AG20443 (cell line): ENCODE measurements at regions not wholly inside any gene's neighbourhood (a gene's known extent, or its start where the extent isn't known, plus 50 kb on each side); places are given as distances from the start of the nearest gene placed in this dataset.

Source experiments
- DNase-seq: peaks from one replicate; pipeline ENCODE4 v3.0.0; 2012; ENCODE audit warnings: low spot score, mixed read lengths

DNA sequence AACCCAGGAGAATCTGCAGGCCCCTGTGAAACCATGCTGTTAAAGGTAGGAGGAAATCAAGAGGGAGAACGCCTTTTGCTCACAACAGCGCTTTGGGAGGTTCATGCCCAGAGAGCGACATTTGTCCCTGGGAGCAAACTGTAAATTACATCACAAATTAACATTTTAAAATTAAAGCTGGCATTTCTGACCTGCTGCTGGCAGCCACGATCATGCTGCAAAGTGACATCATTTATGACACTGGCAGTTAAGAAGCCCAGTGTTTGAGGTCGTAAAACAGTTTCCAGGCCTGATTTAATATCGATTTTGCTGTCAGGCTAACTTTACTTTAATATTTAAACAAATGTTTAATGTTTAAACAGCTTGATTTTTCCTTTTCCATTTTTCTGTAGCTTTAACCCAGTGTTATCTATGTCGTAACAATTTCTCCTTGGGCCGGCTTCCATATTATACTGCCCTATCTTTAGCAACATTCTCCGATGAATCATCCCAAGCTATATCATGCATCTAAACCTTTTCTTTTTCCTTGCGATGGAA lies 86.5 kb upstream of the NPVF start:
- no peak for DNase-seq

DNA sequence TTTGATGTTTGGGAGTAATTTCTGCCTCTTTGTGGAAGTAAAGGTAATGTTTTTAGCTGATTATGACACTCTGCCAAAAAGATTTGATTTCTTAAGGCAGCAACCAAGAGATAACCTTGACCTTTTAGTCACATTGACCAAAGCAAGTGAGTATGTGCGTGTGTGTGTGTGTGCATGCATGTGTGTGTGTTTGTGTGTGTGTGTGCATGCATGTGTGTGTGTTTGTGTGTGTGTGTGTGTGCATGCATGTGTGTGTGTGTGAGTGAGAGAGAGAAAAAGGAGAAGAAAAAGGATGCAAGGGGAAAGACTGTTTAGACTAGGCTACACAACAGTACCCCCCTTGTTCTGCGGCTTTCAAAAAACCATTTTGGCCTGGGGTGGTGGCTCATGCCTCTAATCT lies 88.1 kb upstream of the NPVF start:
- DNase-seq = no peak

DNA sequence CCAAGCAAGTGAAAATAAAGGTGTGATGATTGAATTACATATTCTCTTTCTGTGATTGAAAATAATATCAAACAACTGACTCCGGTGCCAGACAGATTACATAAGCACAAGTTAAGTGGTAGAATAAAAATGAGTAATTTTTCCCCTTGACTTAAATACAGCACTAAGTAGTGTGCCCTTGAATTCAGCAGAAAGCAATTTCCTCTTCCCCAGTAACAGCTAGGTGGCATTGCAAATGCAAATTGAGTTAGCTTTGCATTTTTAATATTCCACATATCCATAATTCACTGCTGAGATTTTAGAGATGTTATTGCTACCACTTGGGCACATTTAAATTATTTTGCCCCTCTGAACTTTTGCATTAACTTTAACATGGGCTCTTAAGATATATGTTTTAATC lies 89.8 kb upstream of the NPVF start:
- DNase-seq = no peak

DNA sequence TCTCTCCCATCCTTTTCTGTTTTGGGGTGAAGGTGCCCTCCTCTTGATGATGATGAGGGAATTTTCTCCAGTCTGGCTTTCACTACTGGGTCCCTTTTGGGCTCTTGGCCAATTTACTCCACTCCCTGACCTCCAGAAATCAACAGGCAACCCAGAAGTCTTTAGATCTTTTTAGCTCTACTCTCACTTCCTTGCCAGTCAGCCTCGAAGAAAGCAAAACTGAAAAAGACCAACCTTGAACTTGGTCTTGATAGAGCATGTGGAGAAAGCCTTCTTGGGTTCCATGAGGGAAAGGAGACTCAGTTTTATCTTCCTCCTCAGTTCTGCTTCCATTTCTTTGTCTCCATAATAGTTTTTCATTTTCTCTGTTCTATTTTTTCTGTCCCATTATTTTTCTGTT lies 91.4 kb upstream of the NPVF start:
- no peak for DNase-seq

GRCh38 chr7:25320791-25321190 lies 92.5 kb upstream of the NPVF start:
- no peak for DNase-seq

- no peak for DNase-seq
Observed at GRCh38 chr7:25321424-25321823, 93.1 kb upstream of the NPVF start.

GRCh38 chr7:25322473-25322872 lies 94.2 kb upstream of the NPVF start:
- DNase-seq = no peak

DNA sequence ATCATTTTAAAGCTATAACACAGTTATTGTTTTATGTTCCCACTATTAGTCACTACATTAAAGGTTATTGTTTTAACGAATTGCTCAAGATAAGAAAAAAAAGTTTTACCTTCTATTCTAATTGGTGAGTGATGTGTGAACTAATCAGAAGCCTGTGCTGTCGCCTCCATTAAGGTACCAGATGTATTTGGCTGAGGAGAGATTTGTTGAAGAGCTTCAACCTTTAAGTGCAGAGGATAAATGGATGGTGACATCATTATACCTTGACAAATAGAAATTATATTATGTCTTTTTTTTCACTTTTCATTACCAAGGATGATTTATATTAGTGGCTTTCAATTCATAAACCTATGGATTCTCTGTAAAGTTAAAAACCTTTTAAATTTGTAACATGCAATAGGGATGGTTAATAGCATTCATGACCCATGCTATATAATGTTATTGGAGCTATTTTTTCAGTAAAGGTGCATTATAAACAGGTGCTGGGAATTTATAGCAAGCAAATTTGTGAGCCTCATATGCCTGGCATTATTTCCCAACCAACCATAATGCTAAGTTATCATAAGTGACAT lies 97.0 kb upstream of the NPVF start:
- no peak for DNase-seq

DNA sequence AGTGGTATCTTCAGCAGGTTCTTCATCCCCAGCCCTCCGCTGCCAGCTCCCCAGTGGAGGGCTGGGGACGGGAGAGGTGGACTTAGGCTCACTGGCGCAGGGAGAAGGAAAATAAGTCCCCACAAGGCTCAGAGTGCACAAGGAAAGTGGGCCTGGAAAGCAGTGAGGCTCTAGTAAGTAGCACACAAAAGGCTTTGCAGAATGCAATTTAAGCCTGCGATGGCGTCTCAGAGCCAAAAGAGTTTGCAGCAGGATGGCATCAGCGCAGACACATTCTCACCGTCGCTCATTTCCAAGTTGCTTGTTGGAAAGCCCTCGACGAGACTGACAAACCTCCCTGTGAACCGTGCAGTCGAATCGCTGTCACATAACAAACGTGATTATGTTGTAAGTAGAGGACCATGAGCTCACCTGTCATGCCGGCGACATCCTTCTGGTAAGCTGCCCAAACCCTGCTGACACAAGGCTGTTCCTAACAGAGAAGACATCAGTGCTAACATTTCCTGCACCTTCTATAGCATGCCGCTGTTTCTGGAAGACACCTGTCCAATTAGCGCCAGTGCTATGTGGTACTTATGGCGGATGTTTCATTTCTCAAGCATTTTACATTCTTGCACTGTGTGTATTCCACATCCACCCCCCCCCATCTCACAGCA lies 98.3 kb upstream of the NPVF start:
- no peak for DNase-seq

DNA sequence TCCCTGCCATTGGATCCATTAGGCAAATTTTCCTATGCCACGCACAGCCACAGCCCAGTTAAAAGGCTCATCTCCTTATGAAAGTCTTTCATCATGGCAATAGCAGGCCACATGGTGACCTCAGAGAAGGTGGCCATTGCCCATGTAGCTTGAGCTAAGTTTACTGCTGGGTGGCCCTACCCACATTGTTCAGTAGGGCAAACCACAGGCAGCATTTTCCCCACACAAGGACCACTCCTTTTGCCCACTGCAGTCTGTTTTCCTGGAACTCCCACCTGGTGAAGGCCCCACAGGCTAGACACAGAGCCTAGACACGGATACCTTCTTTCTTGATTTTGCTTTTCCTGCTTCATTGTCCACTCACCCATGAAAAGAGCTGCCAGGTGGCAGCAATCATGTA lies 101.5 kb upstream of the NPVF start:
- DNase-seq = no peak

GRCh38 chr7:25333296-25333928 lies 105.1 kb upstream of the NPVF start:
- no peak for DNase-seq

DNA sequence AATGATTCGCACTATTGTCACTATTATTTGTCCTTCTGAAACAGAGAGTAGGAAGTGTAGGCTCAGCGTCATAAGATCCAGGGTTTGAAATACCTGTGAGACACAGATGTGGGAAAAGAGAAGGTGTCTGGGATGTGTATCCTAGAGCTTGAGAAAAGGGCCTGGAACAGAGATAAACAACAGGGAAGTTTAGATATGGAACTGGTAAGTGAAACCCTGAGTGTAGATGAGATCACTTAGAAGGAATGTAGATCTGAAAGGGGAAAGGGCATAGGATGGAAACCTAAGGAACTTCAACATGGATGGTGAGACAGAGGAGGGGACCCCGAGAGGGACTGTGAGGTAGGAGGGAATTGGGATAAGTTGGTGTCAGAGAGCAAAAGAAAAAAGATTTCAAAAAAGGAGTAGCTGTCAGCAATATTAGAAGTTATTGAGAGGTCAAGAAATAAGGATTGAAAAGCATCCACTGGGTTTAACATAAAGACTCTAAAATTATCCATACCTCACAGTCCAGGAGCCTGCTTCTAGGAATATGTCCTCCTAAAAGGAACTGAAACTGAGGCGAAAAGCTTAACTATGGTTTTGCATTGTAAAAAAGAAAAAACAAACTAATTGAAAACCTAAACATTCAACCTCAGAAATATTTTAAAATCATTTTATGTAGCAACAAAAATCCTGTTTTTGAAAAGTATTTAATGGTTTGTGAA lies 119.2 kb upstream of the NPVF start:
- DNase-seq = no peak

DNA sequence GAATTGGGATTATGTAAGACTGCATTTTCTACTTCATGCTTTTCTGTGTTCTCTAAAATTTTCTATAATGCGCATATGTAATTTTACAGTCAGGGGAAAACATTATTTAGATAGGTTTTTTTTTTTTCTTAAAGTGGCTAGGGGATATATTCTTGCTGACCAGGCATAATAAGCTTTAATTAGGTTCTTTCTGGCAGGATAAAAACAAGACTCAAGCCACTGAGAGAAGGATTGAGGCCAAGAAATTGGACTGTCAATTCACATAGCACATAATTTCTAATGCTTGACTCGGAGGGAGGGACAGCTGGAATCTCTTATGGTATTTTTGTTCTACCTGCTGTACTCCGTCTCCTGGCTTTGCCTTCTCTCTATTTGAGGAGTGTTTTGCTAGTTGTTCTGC lies 119.8 kb upstream of the NPVF start:
- no peak for DNase-seq

DNA sequence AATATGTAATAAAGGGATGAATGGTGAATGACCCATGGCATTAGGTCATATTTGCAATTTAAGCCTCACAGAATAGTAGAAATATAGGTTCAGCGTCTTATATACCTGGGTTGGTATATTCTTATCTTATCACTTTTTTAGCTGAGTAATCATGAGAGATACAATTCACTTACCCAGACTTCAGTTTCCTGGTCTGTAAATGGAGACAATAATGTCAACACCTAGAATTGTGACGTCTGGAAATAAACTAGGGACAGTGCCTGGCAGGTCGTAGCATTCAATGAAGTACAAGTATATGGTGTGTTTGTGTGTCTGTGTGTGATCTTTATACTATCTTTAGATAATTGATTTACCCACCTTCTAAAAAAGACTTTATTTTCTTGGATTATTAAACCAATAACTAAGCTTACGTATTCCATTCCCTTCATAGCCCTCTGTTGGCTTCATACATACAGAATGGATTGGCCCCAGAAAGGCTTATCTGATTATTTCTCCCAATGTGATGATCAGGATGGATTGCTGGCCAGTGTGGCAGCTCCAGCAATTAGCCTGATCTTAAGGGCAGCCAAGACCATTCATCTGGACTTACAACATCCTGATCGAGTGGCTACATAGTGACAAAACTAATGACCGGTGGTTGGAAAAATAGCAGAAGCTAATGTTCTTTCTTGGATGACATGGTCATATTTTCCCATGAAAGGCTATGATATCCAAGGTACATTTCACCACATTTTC lies 121.2 kb upstream of the NPVF start:
- no peak for DNase-seq

DNA sequence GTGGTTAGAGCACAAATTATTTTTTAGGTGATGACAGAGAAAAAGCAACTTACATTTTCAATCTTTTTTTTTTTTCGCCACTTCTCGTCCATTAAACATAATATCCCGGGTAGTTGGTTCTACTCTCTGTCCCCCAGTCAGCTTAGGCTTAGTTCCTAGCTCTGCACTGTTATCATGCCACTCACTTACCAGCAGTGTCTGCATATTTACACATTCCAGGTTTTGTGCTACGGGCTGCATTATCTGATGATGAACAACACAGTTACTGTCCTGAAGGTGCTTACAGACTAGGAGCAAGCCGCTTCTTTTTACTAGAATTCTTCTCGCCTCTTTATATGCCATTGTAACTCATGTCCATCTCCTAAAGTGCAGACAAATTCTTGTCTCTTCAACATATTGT lies 121.8 kb upstream of the NPVF start:
- no peak for DNase-seq

DNA sequence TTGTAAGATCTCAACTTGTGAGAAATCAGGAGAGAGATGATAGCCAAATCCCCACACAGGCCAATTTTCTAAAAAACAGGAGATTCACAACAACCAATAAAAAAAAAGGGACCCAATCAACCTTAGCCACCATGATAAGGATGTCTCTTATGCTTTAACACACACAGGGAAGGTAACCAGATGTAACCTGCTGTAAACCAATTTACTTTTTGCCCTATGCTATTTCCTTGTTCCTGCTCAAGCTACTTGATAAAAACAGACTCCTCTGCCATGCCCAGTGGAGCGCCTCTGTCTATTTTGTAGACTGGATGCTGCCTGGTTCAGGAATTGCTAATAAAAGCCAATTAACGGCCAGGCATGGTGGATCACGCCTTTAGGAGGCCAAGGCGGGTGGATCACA lies 123.5 kb upstream of the NPVF start:
- DNase-seq = no peak

DNA sequence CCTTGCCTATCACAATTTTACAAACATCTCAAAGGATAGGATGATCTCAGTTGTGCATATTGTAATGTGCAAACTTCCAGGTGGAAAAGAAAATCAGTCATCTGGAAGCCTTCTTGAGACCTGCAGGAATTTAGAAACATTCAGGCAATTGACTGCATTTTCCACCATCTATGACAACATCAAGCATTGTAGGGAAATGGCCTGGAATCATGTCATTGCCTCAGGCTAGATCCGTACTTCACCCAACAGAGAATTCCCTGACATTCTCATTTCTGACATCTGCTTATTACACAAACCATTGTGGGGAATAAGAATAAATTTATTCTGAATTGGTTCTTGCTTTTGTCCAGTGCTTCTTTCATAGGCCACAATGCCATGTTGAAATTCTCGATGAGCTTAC lies 124.9 kb upstream of the NPVF start:
- DNase-seq = no peak

DNA sequence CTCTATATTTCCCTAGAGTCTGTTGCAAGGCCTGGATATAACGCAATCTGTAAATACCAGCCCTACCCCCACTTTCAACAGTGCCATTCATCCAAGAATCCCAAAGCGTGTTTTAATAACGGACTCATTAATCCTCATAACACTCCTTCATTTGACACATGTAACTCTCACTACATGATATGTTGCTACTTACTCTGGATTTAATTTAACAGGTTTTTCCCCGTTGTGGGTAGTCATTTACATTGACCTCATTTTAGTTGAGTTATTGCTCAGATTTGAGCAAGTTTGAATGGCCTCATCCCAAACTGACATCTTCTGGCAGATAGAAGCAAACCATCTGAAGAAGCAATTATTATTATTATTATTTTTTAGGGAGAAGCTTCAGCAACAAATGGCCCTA lies 125.4 kb upstream of the NPVF start:
- DNase-seq = no peak

- no peak for DNase-seq
Observed at GRCh38 chr7:25356534-25357151, 128.4 kb upstream of the NPVF start.

- no peak for DNase-seq
Observed at GRCh38 chr7:25358926-25359325, 130.6 kb upstream of the NPVF start.

GRCh38 chr7:25359471-25360059 lies 131.3 kb upstream of the NPVF start:
- no peak for DNase-seq
